ENCODE measurements at regions not wholly inside any gene's neighbourhood (a gene's known extent, or its start where the extent isn't known, plus 50 kb on each side); places are given as distances from the start of the nearest gene placed in this dataset.

GRCh38 chr17:34733333-34733732 lies 154.0 kb downstream of the TMEM132E start:
- TF ChIP-seq CTCF (IDR thresholded peaks at IDR 0.05) (no peak), POLR2A (IDR thresholded peaks at IDR 0.05) (no peak), POLR2AphosphoS5 (IDR thresholded peaks at IDR 0.05; ENCODE audit: insufficient read depth in 1 of 2, low read depth in 1 of 2) (no peak)

Data from vagina (tissue), 2 donors.